HG03439 (cell line): ENCODE measurements at regions not wholly inside any gene's neighbourhood (a gene's known extent, or its start where the extent isn't known, plus 50 kb on each side); places are given as distances from the start of the nearest gene placed in this dataset.

ENCODE experiments used
- ATAC-seq: cut with Tn5 transposase; IDR thresholded peaks from one replicate; pipeline ENCODE4 v1.9.1; 2021; ENCODE audit warnings: mild to moderate bottlenecking, moderate library complexity; ENCODE audit not compliant: unreplicated experiment

- no peak for ATAC-seq
These were observed 323.3 kb upstream of the LYPLAL1 start for GRCh38 chr1:218850367-218850766.

DNA sequence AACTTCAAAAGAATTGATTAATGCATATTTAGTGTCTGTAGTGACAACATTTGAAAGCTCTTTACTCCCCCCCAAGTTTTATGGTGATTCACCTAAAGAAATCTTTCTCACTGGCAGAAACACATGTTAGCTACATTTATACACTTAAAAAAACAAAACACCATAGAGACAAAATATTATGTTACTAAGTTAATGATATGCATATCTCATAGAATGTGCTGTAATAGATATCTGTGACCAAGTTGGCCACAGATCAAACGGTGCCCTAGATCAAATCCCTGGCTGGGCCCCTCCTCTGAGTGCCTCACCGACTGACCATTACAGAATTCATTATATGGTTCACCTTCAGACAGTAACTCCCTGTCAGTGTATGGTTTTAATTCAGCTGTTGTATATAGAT lies 322.1 kb upstream of the LYPLAL1 start:
- ATAC-seq: no peak

GRCh38 chr1:218852527-218852926 lies 321.2 kb upstream of the LYPLAL1 start:
- ATAC-seq: no peak

DNA sequence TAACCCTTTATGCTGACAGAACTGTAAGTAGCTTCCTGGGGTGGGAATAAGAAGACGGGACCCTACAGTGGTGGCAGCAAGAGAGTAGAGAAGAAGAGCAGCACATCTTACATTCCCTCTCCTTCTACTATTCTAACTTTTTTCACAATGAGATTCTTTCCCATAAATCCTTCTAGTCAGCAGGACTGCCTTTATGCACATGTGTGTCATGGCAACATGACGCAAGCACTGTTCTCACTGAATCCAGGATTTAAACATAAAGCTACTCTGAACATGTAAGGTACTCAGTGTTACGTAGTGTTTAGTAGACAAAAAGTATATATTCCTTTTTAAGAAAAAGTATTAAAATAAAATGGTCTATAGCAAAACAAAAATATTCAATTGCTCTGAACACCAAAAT lies 309.7 kb upstream of the LYPLAL1 start:
- no peak for ATAC-seq

- ATAC-seq: no peak
These were observed 308.1 kb upstream of the LYPLAL1 start for GRCh38 chr1:218865591-218865990.

- no peak for ATAC-seq
These were observed 307.2 kb upstream of the LYPLAL1 start for GRCh38 chr1:218866507-218866906.

DNA sequence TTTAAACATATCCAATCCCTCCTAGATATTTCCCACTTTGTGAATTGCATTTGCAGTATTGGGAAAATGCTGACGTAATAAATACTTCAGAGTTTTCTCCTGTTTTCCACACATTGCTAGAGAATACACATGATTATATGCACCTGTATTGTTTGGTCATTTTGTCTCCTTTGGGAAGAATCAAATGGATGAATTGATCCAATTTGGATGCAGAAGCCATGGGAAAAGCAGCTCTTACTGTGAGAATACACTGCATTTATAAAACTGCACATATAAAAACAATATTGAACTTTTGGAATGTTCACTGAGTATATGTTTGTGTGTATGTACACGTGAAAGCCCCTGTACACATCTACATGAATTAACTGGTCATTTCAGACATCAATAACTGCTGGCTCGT lies 306.6 kb upstream of the LYPLAL1 start:
- no peak for ATAC-seq

- ATAC-seq: no peak
These were observed 305.6 kb upstream of the LYPLAL1 start for GRCh38 chr1:218867941-218868626.

DNA sequence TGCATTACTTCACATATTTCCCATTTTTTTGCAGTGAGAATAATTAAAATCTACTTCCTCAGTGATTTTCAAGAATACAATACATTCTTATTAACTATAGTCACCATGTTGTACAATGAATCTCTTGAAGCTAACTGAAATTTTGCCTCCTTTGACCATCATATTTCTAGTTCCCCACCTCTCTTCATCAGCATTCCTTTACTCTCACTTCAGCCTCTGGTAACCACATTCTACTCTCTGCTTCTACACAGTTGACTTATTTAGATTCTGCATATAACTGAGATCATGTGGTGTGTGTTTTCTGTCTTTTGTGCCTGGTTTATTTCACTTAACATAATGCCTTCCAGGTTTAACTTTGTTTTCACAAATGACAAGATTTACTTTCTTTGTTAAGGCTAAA lies 304.4 kb upstream of the LYPLAL1 start:
- no peak for ATAC-seq

GRCh38 chr1:218872026-218872425 lies 301.7 kb upstream of the LYPLAL1 start:
- no peak for ATAC-seq

DNA sequence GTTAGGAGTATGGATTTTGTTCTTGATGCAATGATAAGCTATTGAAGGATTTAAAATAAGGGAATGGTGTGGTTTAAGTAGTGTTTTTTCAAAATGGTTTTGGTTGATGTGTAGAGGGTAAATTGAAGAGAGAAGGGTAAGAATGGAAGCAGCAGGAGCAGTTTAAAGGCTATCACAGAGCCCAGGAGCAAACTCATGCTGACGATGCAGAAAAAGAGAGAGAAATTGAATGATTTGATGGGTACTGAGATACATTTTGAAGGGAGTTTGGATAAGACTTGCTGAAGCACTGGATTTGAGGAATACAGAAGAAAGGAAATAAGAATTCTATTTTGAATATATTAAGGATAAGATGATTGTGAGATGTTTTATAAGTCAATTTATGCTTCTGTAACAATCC lies 300.8 kb upstream of the LYPLAL1 start:
- ATAC-seq: no peak

DNA sequence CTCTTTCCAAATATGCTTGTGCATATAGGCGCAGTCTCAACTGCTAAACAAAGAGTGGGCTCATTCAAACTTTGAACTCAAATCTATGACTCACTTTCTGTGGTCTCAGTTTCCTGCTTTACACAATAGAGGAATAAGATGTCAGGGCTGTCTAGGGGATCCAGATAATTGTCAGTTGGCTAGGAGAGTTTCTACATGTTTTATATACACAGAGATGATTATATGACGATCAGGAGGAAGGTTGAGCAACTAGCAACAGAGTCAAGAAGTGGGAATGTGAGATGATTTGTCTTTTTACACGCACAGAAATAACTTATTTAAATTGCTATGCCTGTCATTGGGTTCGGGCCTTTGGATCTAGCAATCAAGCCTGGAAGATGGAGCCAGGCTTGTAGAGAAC lies 299.4 kb upstream of the LYPLAL1 start:
- ATAC-seq: no peak

GRCh38 chr1:218874801-218875400 lies 298.8 kb upstream of the LYPLAL1 start:
- ATAC-seq: no peak

DNA sequence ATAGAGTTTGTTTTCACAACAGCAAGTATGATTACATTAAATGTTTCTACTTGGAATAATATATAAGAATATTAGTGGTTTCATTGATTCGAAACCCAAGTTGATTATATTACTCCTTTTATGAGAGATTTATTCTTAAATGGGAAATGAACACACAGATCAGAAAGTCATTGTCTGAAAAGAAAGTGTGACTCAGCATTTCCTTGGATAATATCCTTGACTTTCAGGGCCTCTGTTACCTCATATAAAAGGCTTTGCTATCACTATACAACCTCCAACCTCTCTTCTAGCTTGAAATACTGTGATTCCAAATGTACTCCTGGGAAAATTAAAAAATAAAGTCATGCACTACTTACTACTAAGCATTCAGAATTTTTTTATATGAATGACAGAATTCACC lies 295.3 kb upstream of the LYPLAL1 start:
- no peak for ATAC-seq

GRCh38 chr1:218880484-218881060 lies 293.1 kb upstream of the LYPLAL1 start:
- ATAC-seq: no peak

- ATAC-seq: no peak
These were observed 291.2 kb upstream of the LYPLAL1 start for GRCh38 chr1:218882454-218882853.

- ATAC-seq: no peak
These were observed 287.4 kb upstream of the LYPLAL1 start for GRCh38 chr1:218886101-218886871.

DNA sequence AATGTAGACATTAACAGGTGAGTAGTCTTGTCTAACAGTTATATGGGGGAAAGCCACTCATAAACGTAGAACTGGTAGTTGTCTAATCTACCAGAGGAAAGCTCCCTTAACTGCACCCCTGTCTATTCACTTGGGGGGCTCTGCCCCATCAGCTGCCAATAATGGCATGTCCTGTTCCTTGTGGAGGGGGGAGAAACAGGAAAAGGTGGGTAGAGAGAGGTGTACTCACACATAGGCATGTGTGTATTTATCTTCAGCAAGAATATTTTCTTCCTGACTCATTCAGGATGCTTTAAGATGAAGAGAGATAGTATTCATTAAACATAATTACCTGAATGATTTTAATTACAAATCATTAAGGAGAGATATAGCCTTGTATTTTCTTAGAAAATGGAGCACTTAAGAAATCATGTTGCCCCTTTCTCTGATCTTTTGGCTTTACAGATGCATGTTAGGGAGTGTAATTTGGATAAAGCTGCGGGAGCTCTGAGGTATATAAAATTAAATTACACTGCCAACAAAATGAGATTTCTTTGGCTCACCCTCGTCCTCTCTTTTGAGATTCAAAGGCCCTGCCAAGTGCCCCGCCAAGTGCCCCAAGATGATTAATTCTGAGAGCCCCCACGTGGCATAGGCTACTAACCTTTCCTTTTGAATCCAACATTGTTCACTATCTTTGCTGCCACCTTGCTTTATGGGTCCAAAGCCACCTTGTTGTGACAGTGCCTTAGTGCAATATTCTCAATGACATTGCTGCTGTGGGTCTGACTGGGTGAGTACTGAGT lies 286.3 kb upstream of the LYPLAL1 start:
- ATAC-seq: no peak

- ATAC-seq: no peak
These were observed 283.2 kb upstream of the LYPLAL1 start for GRCh38 chr1:218890451-218890850.

DNA sequence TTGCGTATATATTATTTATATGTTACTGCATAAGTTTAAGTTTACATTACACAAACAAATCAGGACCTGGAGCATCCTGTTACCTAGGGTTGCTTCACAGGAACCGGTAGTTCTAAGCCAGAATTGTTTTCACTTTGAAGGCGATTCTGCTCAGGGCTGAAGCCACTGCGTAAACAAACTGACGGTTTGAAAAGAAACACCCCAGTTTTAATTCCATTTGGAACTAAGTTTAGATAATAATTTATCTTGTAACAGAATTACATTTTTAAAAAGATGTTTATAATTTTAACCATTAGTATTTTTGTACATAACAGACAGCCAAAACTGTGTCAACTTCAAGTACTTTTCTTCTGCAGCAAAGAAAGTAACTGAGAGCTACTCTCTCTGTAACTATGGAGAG lies 282.1 kb upstream of the LYPLAL1 start:
- no peak for ATAC-seq

DNA sequence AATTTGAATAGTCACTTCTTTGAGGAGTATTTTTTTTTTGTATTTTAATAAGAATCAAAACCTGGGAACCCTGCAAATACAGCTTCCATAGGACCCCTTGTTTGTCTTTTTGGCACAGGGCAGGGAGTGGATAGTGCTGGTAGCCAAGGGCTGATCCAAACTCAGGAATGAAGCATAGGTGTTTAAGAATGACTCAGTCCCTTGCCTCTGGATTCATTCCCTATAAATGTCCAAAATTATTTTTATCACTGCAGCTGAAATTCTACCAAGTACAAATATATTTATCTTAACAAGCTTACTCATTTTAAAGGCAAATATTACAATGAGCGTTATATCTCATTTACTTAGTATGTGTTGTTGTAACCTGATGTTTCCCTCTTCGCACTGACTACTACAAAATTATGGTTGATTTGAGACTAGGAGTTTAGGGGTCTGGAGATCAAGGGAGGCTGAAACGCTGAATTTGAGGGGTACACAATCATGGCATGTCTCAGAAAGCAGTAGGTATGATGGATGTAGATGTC lies 278.6 kb upstream of the LYPLAL1 start:
- no peak for ATAC-seq
